GM12801 (cell line): ENCODE measurements at regions not wholly inside any gene's neighbourhood (a gene's known extent, or its start where the extent isn't known, plus 50 kb on each side); places are given as distances from the start of the nearest gene placed in this dataset.

Experiments
- TF ChIP-seq, protein P1 (sequence below): IDR thresholded peaks from one replicate; pipeline ENCODE4 v1.5.1; 2011; ENCODE audit warnings: control low read depth; ENCODE audit not compliant: insufficient read length; ENCODE audit errors: extremely low read depth

GRCh38 chr4:181261279-181261678 is 981.9 kb upstream of the TENM3 start:
- TF ChIP-seq, protein P1, sequence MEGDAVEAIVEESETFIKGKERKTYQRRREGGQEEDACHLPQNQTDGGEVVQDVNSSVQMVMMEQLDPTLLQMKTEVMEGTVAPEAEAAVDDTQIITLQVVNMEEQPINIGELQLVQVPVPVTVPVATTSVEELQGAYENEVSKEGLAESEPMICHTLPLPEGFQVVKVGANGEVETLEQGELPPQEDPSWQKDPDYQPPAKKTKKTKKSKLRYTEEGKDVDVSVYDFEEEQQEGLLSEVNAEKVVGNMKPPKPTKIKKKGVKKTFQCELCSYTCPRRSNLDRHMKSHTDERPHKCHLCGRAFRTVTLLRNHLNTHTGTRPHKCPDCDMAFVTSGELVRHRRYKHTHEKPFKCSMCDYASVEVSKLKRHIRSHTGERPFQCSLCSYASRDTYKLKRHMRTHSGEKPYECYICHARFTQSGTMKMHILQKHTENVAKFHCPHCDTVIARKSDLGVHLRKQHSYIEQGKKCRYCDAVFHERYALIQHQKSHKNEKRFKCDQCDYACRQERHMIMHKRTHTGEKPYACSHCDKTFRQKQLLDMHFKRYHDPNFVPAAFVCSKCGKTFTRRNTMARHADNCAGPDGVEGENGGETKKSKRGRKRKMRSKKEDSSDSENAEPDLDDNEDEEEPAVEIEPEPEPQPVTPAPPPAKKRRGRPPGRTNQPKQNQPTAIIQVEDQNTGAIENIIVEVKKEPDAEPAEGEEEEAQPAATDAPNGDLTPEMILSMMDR, result no peak

DNA sequence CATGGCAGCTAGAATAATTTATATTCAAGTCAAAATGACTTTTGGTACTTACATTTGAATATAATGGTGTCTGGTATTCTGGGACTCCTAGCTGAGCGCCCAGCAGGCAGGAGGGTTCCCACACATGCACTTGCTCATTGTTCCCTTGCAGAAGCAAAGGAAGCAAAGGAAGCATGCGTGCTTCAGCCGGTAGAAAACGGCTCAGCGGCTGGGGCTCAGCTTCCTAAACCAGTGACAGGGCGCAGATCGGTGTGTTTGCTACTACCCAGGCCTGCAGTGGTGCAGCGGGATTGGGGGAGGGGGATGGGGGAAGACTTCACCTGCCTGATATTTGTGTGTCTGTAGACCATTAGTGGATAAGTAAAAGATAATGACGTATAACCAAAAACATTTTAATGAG is 978.3 kb upstream of the TENM3 start:
- TF ChIP-seq, protein P1, result no peak

- TF ChIP-seq, protein P1, result no peak
Measured at GRCh38 chr4:181265370-181265769, 977.8 kb upstream of the TENM3 start.

DNA sequence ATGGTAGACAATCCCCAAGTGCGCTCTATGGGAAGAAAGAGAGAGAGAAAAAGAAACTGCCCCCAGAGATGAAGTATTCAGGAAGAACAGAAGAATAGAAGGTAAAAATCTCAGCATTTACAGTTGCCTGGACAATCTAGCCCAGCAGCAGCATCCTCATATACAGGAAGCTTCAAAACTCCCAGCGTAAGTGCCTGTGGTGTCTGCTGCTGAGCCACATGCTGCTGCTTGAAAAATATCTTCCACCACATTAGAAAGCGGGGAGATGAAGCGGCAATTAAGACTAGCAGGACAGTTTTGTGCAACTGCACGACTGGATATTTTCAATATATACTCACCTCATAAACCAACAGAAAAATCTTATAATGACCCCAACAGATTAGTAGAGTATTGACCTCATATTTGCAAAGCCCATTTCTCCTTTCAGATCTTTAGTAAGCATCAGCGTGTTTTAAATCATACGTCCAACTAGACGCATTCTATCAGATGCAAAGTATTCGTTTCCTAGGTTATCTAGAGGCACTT is 972.0 kb upstream of the TENM3 start:
- TF ChIP-seq, protein P1, result no peak

GRCh38 chr4:181272422-181272821 is 970.8 kb upstream of the TENM3 start:
- TF ChIP-seq, protein P1, result no peak

GRCh38 chr4:181278941-181279340 is 964.3 kb upstream of the TENM3 start:
- TF ChIP-seq, protein P1, result no peak

DNA sequence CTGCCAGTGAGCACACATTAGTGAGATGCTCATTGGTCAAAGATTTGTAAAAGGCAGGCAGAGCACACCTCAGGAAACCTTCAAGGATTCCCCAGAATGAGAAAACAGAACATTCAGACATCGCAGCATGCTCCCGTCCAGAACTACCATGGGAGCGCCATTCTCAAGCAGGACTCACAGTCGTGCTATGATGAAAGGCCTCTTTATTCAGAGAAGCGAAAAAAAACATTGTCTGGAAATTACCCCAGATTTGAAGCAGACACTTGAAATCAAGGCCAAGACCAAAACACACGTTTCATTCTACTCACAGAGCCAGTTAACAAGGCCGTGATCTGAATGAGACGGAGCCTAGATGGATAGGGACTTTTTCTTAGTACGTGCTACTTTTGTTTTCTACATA is 961.8 kb upstream of the TENM3 start:
- TF ChIP-seq, protein P1, result no peak
